GM18499 (cell line): ENCODE measurements at regions not wholly inside any gene's neighbourhood (a gene's known extent, or its start where the extent isn't known, plus 50 kb on each side); places are given as distances from the start of the nearest gene placed in this dataset.

Source experiments
- ATAC-seq: cut with Tn5 transposase; IDR thresholded peaks from one replicate; pipeline ENCODE4 v1.9.1; 2021; ENCODE audit warnings: moderate number of reproducible peaks; ENCODE audit not compliant: insufficient read depth, unreplicated experiment

GRCh38 chr10:44184633-44185314 lies 200.1 kb downstream of the CXCL12 start:
- no peak for ATAC-seq

GRCh38 chr10:44183667-44184632 lies 200.9 kb downstream of the CXCL12 start:
- no peak for ATAC-seq

GRCh38 chr10:44182909-44183308 lies 202.0 kb downstream of the CXCL12 start:
- ATAC-seq = no peak

- ATAC-seq = no peak
Observed at GRCh38 chr10:44180321-44181168, 204.4 kb downstream of the CXCL12 start.

- ATAC-seq = no peak
Observed at GRCh38 chr10:44178856-44179255, 206.0 kb downstream of the CXCL12 start.

- ATAC-seq = no peak
Observed at GRCh38 chr10:44178281-44178680, 206.6 kb downstream of the CXCL12 start.

GRCh38 chr10:44177610-44178009 lies 207.3 kb downstream of the CXCL12 start:
- no peak for ATAC-seq

- no peak for ATAC-seq
Observed at GRCh38 chr10:44176311-44176710, 208.6 kb downstream of the CXCL12 start.

- ATAC-seq = no peak
Observed at GRCh38 chr10:44173608-44173894, 211.3 kb downstream of the CXCL12 start.

GRCh38 chr10:44172883-44173607 lies 211.9 kb downstream of the CXCL12 start:
- no peak for ATAC-seq

GRCh38 chr10:44171765-44172164 lies 213.1 kb downstream of the CXCL12 start:
- ATAC-seq = no peak

- no peak for ATAC-seq
Observed at GRCh38 chr10:44168478-44168877, 216.4 kb downstream of the CXCL12 start.

GRCh38 chr10:44167752-44168151 lies 217.1 kb downstream of the CXCL12 start:
- ATAC-seq = no peak

GRCh38 chr10:44166441-44166840 lies 218.5 kb downstream of the CXCL12 start:
- ATAC-seq = no peak

- ATAC-seq = no peak
Observed at GRCh38 chr10:44164251-44164956, 220.5 kb downstream of the CXCL12 start.

- ATAC-seq = no peak
Observed at GRCh38 chr10:44161184-44161583, 223.7 kb downstream of the CXCL12 start.

- ATAC-seq = no peak
Observed at GRCh38 chr10:44157574-44157973, 227.3 kb downstream of the CXCL12 start.

- ATAC-seq = no peak
Observed at GRCh38 chr10:44154956-44155355, 229.9 kb downstream of the CXCL12 start.

GRCh38 chr10:44153918-44154670 lies 230.8 kb downstream of the CXCL12 start:
- no peak for ATAC-seq
